ENCODE measurements at regions not wholly inside any gene's neighbourhood (a gene's known extent, or its start where the extent isn't known, plus 50 kb on each side); places are given as distances from the start of the nearest gene placed in this dataset.

GRCh38 chr13:66037096-66037495, 1193.0 kb downstream of the PCDH9 start:
- CTCF ChIA-PET (ENCODE audit: low intra/inter-chr PET ratio, low total read pairs), result no interaction called here
- H3K4me1 ChIP-seq (ENCODE audit: insufficient read depth, low read length), result no peaks in the 10 kb centered on the region
- no peaks in the 10 kb centered on the region for H4K20me1 ChIP-seq (ENCODE audit: insufficient read depth, low read length)
- no peaks in the 10 kb centered on the region for H3K79me2 ChIP-seq (ENCODE audit: insufficient read depth, low read length)
- POLR2A ChIA-PET, result no interaction called here
- no peaks in the 10 kb centered on the region for H3K27me3 ChIP-seq (ENCODE audit: control insufficient read depth in 1 of 2, insufficient read depth in 2 of 2, low read length in 2 of 2)
- no TSS peak for BruUV-seq (replicated peaks)
- in situ Hi-C loops (cut with HindIII; ENCODE audit: extremely low pct_ligation_motif_present, low pct_unique_long_range_greater_than_20kb) (no loop called here), intact Hi-C loops (cut with micrococcal nuclease; ENCODE audit: unreplicated experiment) (no loop called here)
- TF ChIP-seq DPF2 (CRISPR knock-in tag; IDR thresholded peaks at IDR 0.05; ENCODE audit: borderline replicate concordance, low read depth) (no peak), PHB2 (IDR thresholded peaks at IDR 0.05; ENCODE audit: partially characterized antibody) (no peak), ZNF678 (CRISPR knock-in tag; IDR thresholded peaks at IDR 0.05) (no peak), ZNF335 (CRISPR knock-in tag; IDR thresholded peaks at IDR 0.05) (no peak), SAP130 (CRISPR knock-in tag; IDR thresholded peaks at IDR 0.05; ENCODE audit: low read depth) (no peak), MED8 (CRISPR knock-in tag; IDR thresholded peaks at IDR 0.05; ENCODE audit: insufficient replicate concordance) (no peak), MLLT10 (CRISPR knock-in tag; IDR thresholded peaks at IDR 0.05) (no peak), MNT (IDR thresholded peaks at IDR 0.05) (no peak), SMAD1 (CRISPR knock-in tag; IDR thresholded peaks at IDR 0.05; ENCODE audit: borderline replicate concordance, low read depth) (no peak), USF2 (IDR thresholded peaks at IDR 0.05; ENCODE audit: low read depth, low read length) (no peak), USF2 (CRISPR knock-in tag; IDR thresholded peaks at IDR 0.05; ENCODE audit: borderline replicate concordance) (no peak), ZSCAN30 (CRISPR knock-in tag; IDR thresholded peaks at IDR 0.05) (no peak), GLMP (CRISPR knock-in tag; IDR thresholded peaks at IDR 0.05; ENCODE audit: borderline replicate concordance) (no peak), ZNF205 (CRISPR knock-in tag; IDR thresholded peaks at IDR 0.05) (no peak), GPBP1L1 (CRISPR knock-in tag; IDR thresholded peaks at IDR 0.05) (no peak), ZNF264 (CRISPR knock-in tag; IDR thresholded peaks at IDR 0.05) (no peak), ZNF687 (CRISPR knock-in tag; IDR thresholded peaks at IDR 0.05) (no peak)
- H3K4me3 ChIP-seq (replicated peaks in 1 of 3; ENCODE audit: insufficient read depth in 1 of 3, low read depth in 2 of 3, low read length in 3 of 3), result no peak overlapping the region
- no peak overlapping the region for H3K9ac ChIP-seq (ENCODE audit: insufficient read depth, low read depth, low read length)
- no peak overlapping the region for H3K27ac ChIP-seq (ENCODE audit: extremely low read length, insufficient read depth, low read length)
- H3K4me2 ChIP-seq (ENCODE audit: low read depth, low read length), result no peak overlapping the region
- DNase-seq (ENCODE audit: low spot score) (no peak), FAIRE-seq (no peak), ATAC-seq (no peak)
- H3K9me3 ChIP-seq (ENCODE audit: low read length), result no peaks in the 10 kb centered on the region
- no peaks in the 10 kb centered on the region for H3K36me3 ChIP-seq (replicated peaks in 1 of 2; ENCODE audit: control insufficient read depth in 1 of 2, insufficient read depth in 2 of 2, low read length in 2 of 2)
- 0% methylated on average over 2 of the region's 2 CpGs for whole genome bisulfite sequencing (ENCODE audit: low lambda C conversion rate)
- no peak overlapping the region for H2AFZ ChIP-seq (ENCODE audit: low read length)
